HL-60 (cell line): ENCODE measurements at regions not wholly inside any gene's neighbourhood (a gene's known extent, or its start where the extent isn't known, plus 50 kb on each side); places are given as distances from the start of the nearest gene placed in this dataset.

ENCODE experiments used
- DNase-seq, 2 experiments: peaks; one replicate each; pipeline ENCODE4 v3.0.0-alpha.2; 2010 to 2020; ENCODE audit warnings: low read depth in 1 of 2, low spot score in 1 of 2
- H3K27ac ChIP-seq: fragments of 250-450 bp; sonication (Bioruptor Pico); replicated peaks from 2 replicates; pipeline ENCODE4 v1.5.1; 2020; ENCODE audit warnings: mild to moderate bottlenecking, moderate library complexity
- H3K27me3 ChIP-seq: fragments of 250-450 bp; sonication (Bioruptor Pico); 2 replicates; pipeline ENCODE4 v1.5.1; 2021; ENCODE audit warnings: mild to moderate bottlenecking, moderate library complexity; ENCODE audit not compliant: insufficient read depth, poor library complexity, severe bottlenecking
- H3K4me3 ChIP-seq: replicated peaks from 2 replicates; pipeline ENCODE4 v1.5.1; 2011; ENCODE audit warnings: mild to moderate bottlenecking, control low read depth, low read length; ENCODE audit not compliant: insufficient read depth
- CTCF ChIP-seq: IDR thresholded peaks from one replicate; pipeline ENCODE4 v1.5.1; 2011; ENCODE audit warnings: low read length, control low read depth, inconsistent platforms; ENCODE audit not compliant: insufficient read depth
- GABPA ChIP-seq: IDR thresholded peaks from 2 replicates; pipeline ENCODE4 v1.6.1; 2012; ENCODE audit warnings: low read depth
- POLR2AphosphoS5 ChIP-seq: IDR thresholded peaks from 2 replicates; pipeline ENCODE4 v1.6.1; 2012; ENCODE audit warnings: low read depth
- REST ChIP-seq: IDR thresholded peaks from 2 replicates; pipeline ENCODE4 v1.6.1; 2012; ENCODE audit warnings: low read depth; ENCODE audit not compliant: insufficient replicate concordance
- SPI1 ChIP-seq: IDR thresholded peaks from 2 replicates; pipeline ENCODE4 v1.6.1; 2012; ENCODE audit warnings: low read depth, mild to moderate bottlenecking, borderline replicate concordance

- H3K27ac ChIP-seq, result no peak overlapping the region
- H3K27me3 ChIP-seq, result no peaks in the 10 kb centered on the region
- no peak for TF ChIP-seq GABPA
- no peak for TF ChIP-seq CTCF
- no peak for TF ChIP-seq REST
- TF ChIP-seq SPI1, result no peak
- no peak for TF ChIP-seq POLR2AphosphoS5
- DNase-seq, result no peak
- H3K4me3 ChIP-seq, result no peak overlapping the region
Measured at GRCh38 chr20:2236256-2236655, 59.5 kb upstream of the TGM3 start.

- Histone ChIP-seq H3K4me3 (no peak overlapping the region), H3K27ac (no peak overlapping the region), H3K27me3 (no peaks in the 10 kb centered on the region)
- peak in 1 of 2 experiments; percentile 70 for DNase-seq
- TF ChIP-seq CTCF, result no peak
- no peak for TF ChIP-seq SPI1
- no peak for TF ChIP-seq POLR2AphosphoS5
- TF ChIP-seq REST, result no peak
- TF ChIP-seq GABPA, result no peak
Measured at GRCh38 chr20:2237059-2237458, 58.7 kb upstream of the TGM3 start.

GRCh38 chr20:2238601-2239000 lies 57.2 kb upstream of the TGM3 start:
- Histone ChIP-seq H3K27ac (no peak overlapping the region), H3K4me3 (no peak overlapping the region), H3K27me3 (no peaks in the 10 kb centered on the region)
- TF ChIP-seq GABPA (no peak), REST (no peak), CTCF (no peak), POLR2AphosphoS5 (no peak), SPI1 (no peak)
- DNase-seq, result no peak
